HepG2 (cell line): ENCODE measurements at regions not wholly inside any gene's neighbourhood (a gene's known extent, or its start where the extent isn't known, plus 50 kb on each side); places are given as distances from the start of the nearest gene placed in this dataset.

Source experiments
- ATAC-seq: fragments of 200-7000 bp; cut with Tn5 transposase; 3 replicates; pipeline ENCODE4 v1.9.1; 2020; ENCODE audit warnings: mild to moderate bottlenecking, moderate library complexity
- BruUV-seq: library from RNA; stranded (reverse); fragments of 400-500 nt; replicated peaks from 2 replicates; lab custom pipeline; 2021; lab: Mats Ljungman, UMichigan
- CTCF ChIA-PET: fragments of 300-600 bp; formaldehyde crosslinking; extraction: SDS; loops from one replicate; lab custom pipeline; 2021; ENCODE audit warnings: low total read pairs, inconsistent platforms, low intra/inter-chr PET ratio; lab: Yijun Ruan, JAX
- POLR2A ChIA-PET: fragments of 350-600 bp; sonication (Branson Sonifier 250); formaldehyde crosslinking; loops from one replicate; lab custom pipeline; 2020; ENCODE audit warnings: antibody characterized with exemption, inconsistent platforms; lab: Yijun Ruan, JAX
- DNase-seq: peaks from one replicate; pipeline ENCODE4 v3.0.0-alpha.2; 2015; ENCODE audit warnings: low spot score
- FAIRE-seq: peaks from 3 replicates; lab custom pipeline; 2011; peaks lifted over from hg19 to GRCh38; lab: Jason Lieb, UNC
- H2AFZ ChIP-seq: one replicate; pipeline ENCODE4 v1.6.1; 2011; ENCODE audit warnings: low read length, inconsistent platforms
- H3K27ac ChIP-seq: fragments of 300-600 bp; 3 replicates; pipeline ENCODE4 v1.8.0; 2011; ENCODE audit warnings: mixed run types, mild to moderate bottlenecking, mixed read lengths, low read length, inconsistent platforms; ENCODE audit not compliant: insufficient read depth; ENCODE audit errors: extremely low read length
- H3K27me3 ChIP-seq, 2 experiments: fragments of 200-600 bp in 1 of 2; 2 replicates in 1 of 2; 3 replicates in 1 of 2; pipeline versions ENCODE4 v1.6.0 to v1.8.0; 2011; ENCODE audit warnings: low read length in 2 of 2, mild to moderate bottlenecking in 2 of 2, moderate library complexity in 2 of 2, inconsistent platforms in 1 of 2; ENCODE audit not compliant: insufficient read depth in 2 of 2, control insufficient read depth in 1 of 2
- H3K36me3 ChIP-seq, 2 experiments: fragments of 200-600 bp in 1 of 2; replicated peaks in 1 of 2; 2 replicates in 1 of 2; 3 replicates in 1 of 2; pipeline versions ENCODE4 v1.5.1 to v1.8.0; 2011; ENCODE audit warnings: low read length in 2 of 2, inconsistent platforms in 1 of 2; ENCODE audit not compliant: insufficient read depth in 2 of 2, control insufficient read depth in 1 of 2
- H3K4me1 ChIP-seq: 2 replicates; pipeline ENCODE4 v1.5.1; 2012; ENCODE audit warnings: low read length, inconsistent platforms; ENCODE audit not compliant: insufficient read depth
- H3K4me2 ChIP-seq: 2 replicates; pipeline ENCODE4 v1.6.0; 2011; ENCODE audit warnings: low read depth, low read length, inconsistent platforms
- H3K4me3 ChIP-seq, 3 experiments: fragments of 200-600 bp in 1 of 3; sonication (generic), shearing (Covaris generic) in 1 of 3; replicated peaks in 1 of 3; 2 replicates each; pipeline ENCODE4 v1.5.1; 2011 to 2016; ENCODE audit warnings: low read length in 3 of 3, inconsistent platforms in 2 of 3, low read depth in 2 of 3, mild to moderate bottlenecking in 2 of 3, control low read depth in 1 of 3, mixed read lengths in 1 of 3; ENCODE audit not compliant: insufficient read depth in 1 of 3
- H3K79me2 ChIP-seq: one replicate; pipeline ENCODE4 v1.6.1; 2011; ENCODE audit warnings: low read length, inconsistent platforms; ENCODE audit not compliant: insufficient read depth
- H3K9ac ChIP-seq: 2 replicates; pipeline ENCODE4 v1.6.0; 2011; ENCODE audit warnings: mild to moderate bottlenecking, low read depth, low read length, inconsistent platforms; ENCODE audit not compliant: insufficient read depth
- H3K9me3 ChIP-seq: 2 replicates; pipeline ENCODE4 v1.5.1; 2012; ENCODE audit warnings: mild to moderate bottlenecking, low read length
- H4K20me1 ChIP-seq: 2 replicates; pipeline ENCODE4 v1.6.0; 2011; ENCODE audit warnings: inconsistent platforms, mild to moderate bottlenecking, low read length, moderate library complexity; ENCODE audit not compliant: insufficient read depth
- ARID2 ChIP-seq: sonication (generic); formaldehyde crosslinking; IDR thresholded peaks from 2 replicates; pipeline ENCODE4 v1.8.1; 2022; ENCODE audit warnings: mild to moderate bottlenecking, missing genetic modification reagents, borderline replicate concordance
- CHD2 ChIP-seq: IDR thresholded peaks from 2 replicates; pipeline ENCODE4 v1.6.1; 2011; ENCODE audit warnings: low read depth, low read length, improper control_type of control experiment
- NCOA2 ChIP-seq: sonication (generic); formaldehyde crosslinking; IDR thresholded peaks from 2 replicates; pipeline ENCODE4 v1.8.0; 2022; ENCODE audit warnings: inconsistent platforms
- RXRA ChIP-seq: sonication (generic); formaldehyde crosslinking; IDR thresholded peaks from 2 replicates; pipeline ENCODE4 v1.5.1; 2020; ENCODE audit warnings: missing genetic modification reagents
- STAT6 ChIP-seq: sonication (generic); formaldehyde crosslinking; IDR thresholded peaks from 2 replicates; pipeline ENCODE4 v1.4.0; 2020; ENCODE audit warnings: missing genetic modification reagents, mild to moderate bottlenecking, borderline replicate concordance
- ZBTB26 ChIP-seq: IDR thresholded peaks from 2 replicates; pipeline ENCODE4 v1.6.1; 2016; ENCODE audit warnings: missing compliant biosample characterization, missing genetic modification reagents, borderline replicate concordance
- ZIK1 ChIP-seq: sonication (generic); formaldehyde crosslinking; IDR thresholded peaks from 2 replicates; pipeline ENCODE4 v1.5.0; 2020; ENCODE audit warnings: mild to moderate bottlenecking, low read depth, missing genetic modification reagents, borderline replicate concordance
- ZNF10 ChIP-seq: sonication (generic); formaldehyde crosslinking; IDR thresholded peaks from 2 replicates; pipeline ENCODE4 v1.4.0; 2020; ENCODE audit warnings: mild to moderate bottlenecking, low read depth, missing genetic modification reagents, borderline replicate concordance
- ZNF234 ChIP-seq: sonication (generic); formaldehyde crosslinking; conservative IDR thresholded peaks from 2 replicates; pipeline ENCODE4 v1.5.1; 2020; ENCODE audit warnings: mild to moderate bottlenecking, missing genetic modification reagents
- ZNF274 ChIP-seq: sonication (generic); formaldehyde crosslinking; IDR thresholded peaks from 2 replicates; pipeline ENCODE4 v1.5.1; 2020; ENCODE audit warnings: mild to moderate bottlenecking, missing genetic modification reagents
- ZNF281 ChIP-seq: sonication (generic); formaldehyde crosslinking; IDR thresholded peaks from 2 replicates; pipeline ENCODE4 v1.4.0; 2020; ENCODE audit warnings: missing genetic modification reagents, borderline replicate concordance
- ZNF326 ChIP-seq: sonication (generic); formaldehyde crosslinking; IDR thresholded peaks from 2 replicates; pipeline ENCODE4 v1.4.0; 2020; ENCODE audit warnings: missing genetic modification reagents, borderline replicate concordance
- ZNF558 ChIP-seq: sonication (generic); formaldehyde crosslinking; IDR thresholded peaks from 2 replicates; pipeline ENCODE4 v1.9.0; 2022; ENCODE audit warnings: mild to moderate bottlenecking, missing genetic modification reagents, borderline replicate concordance
- WGBS: methylation state at CpG from one replicate; pipeline ENCODE4 v1.1.6; 2017; ENCODE audit warnings: low lambda C conversion rate; 5-methylcytosine and 5-hydroxymethylcytosine counted together
- in situ Hi-C: cut with HindIII; loops from 2 replicates; pipeline ENCODE4 v1.10.0; 2017; ENCODE audit warnings: low pct_unique_long_range_greater_than_20kb; ENCODE audit not compliant: extremely low pct_ligation_motif_present
- intact Hi-C: fragments of 100-400 bp; cut with micrococcal nuclease; formaldehyde crosslinking; loops from one replicate; pipeline ENCODE4 v1.10.0; 2022; ENCODE audit not compliant: unreplicated experiment

- BruUV-seq, result no TSS peak
- no peak for TF ChIP-seq NCOA2
- TF ChIP-seq ZBTB26 (CRISPR knock-in tag), result no peak
- no peak for TF ChIP-seq ZNF274 (CRISPR knock-in tag)
- no peak for TF ChIP-seq ZNF234
- Histone ChIP-seq H3K79me2 (no peaks in the 10 kb centered on the region), H3K9ac (no peak overlapping the region), H3K36me3 (no peaks in the 10 kb centered on the region), H4K20me1 (no peaks in the 10 kb centered on the region), H2AFZ (no peak overlapping the region), H3K27ac (no peak overlapping the region), H3K4me2 (no peak overlapping the region), H3K4me3 (no peak overlapping the region), H3K4me1 (no peaks in the 10 kb centered on the region), H3K27me3 (no peaks in the 10 kb centered on the region), H3K9me3 (peaks cover 51% of the 10 kb centered on the region)
- POLR2A ChIA-PET, result no interaction called here
- WGBS, result 23% methylated on average over 6 of the region's 6 CpGs
- ATAC-seq (no peak), DNase-seq (no peak), FAIRE-seq (no peak)
- intact Hi-C loops (no loop called here), in situ Hi-C loops (no loop called here)
- CTCF ChIA-PET, result no interaction called here
Measured at GRCh38 chr9:23229890-23230317, 596.1 kb downstream of the ELAVL2 start.

GRCh38 chr9:23232831-23233230 lies 593.2 kb downstream of the ELAVL2 start:
- no peak overlapping the region for H3K27ac ChIP-seq
- in situ Hi-C loops, result no loop called here
- H4K20me1 ChIP-seq, result no peaks in the 10 kb centered on the region; the same call in 1 of the 2 replicates
- ChIA-PET POLR2A (no interaction called here), CTCF (no interaction called here)
- no peak for DNase-seq
- no peaks in the 10 kb centered on the region for H3K36me3 ChIP-seq
- no peak overlapping the region for H3K4me2 ChIP-seq
- H3K27me3 ChIP-seq, result no peaks in the 10 kb centered on the region
- intact Hi-C loops, result no loop called here
- FAIRE-seq, result no peak
- no peak overlapping the region for H2AFZ ChIP-seq
- no peak for ATAC-seq
- no peak overlapping the region for H3K4me3 ChIP-seq
- peaks cover 48% of the 10 kb centered on the region for H3K9me3 ChIP-seq
- 0% methylated on average over 2 of the region's 2 CpGs for WGBS
- H3K4me1 ChIP-seq, result no peaks in the 10 kb centered on the region
- BruUV-seq, result no TSS peak
- H3K79me2 ChIP-seq, result no peaks in the 10 kb centered on the region
- no peak overlapping the region for H3K9ac ChIP-seq
- TF ChIP-seq ARID2 (no peak), ZNF10 (CRISPR knock-in tag) (no peak), STAT6 (CRISPR knock-in tag) (no peak), ZNF281 (CRISPR knock-in tag) (no peak), ZNF326 (CRISPR knock-in tag) (no peak), ZIK1 (CRISPR knock-in tag) (no peak), ZNF558 (no peak), CHD2 (no peak), RXRA (CRISPR knock-in tag) (no peak)
